Naive thymus-derived CD4-positive, alpha-beta T cell (primary cell): ENCODE measurements at regions not wholly inside any gene's neighbourhood (a gene's known extent, or its start where the extent isn't known, plus 50 kb on each side); places are given as distances from the start of the nearest gene placed in this dataset.

Source experiments
- ATAC-seq: fragments of 150-1000 bp; cut with Tn5 transposase; 2 replicates; pipeline ENCODE4 v1.10.0; 2021; ENCODE audit warnings: mild to moderate bottlenecking, moderate library complexity
- CTCF ChIA-PET: fragments of 350-600 bp; sonication (Branson Sonifier 250); formaldehyde crosslinking; loops from one replicate; lab custom pipeline; 2021; ENCODE audit warnings: antibody characterized with exemption; lab: Charles Lee
- POLR2A ChIA-PET: fragments of 350-600 bp; sonication (Branson Sonifier 250); formaldehyde crosslinking; loops from one replicate; lab custom pipeline; 2021; ENCODE audit warnings: antibody characterized with exemption, inconsistent platforms; lab: Charles Lee
- DNase-seq, 9 donors: peaks; one replicate each; pipeline versions ENCODE4 v3.0.0 to v3.0.0-alpha.2; 2020 to 2022; ENCODE audit warnings: mixed read lengths in 1 of 9
- H3K27ac ChIP-seq: one replicate; pipeline ENCODE4 v1.7.0; 2013; ENCODE audit warnings: mild to moderate bottlenecking, low read depth, low read length, moderate library complexity
- H3K27me3 ChIP-seq, 2 donors: one replicate each; pipeline ENCODE4 v1.7.0; 2013; ENCODE audit warnings: low read length in 2 of 2, mild to moderate bottlenecking in 2 of 2, moderate library complexity in 2 of 2; ENCODE audit not compliant: control insufficient read depth in 2 of 2, insufficient read depth in 2 of 2
- H3K36me3 ChIP-seq, 3 experiments: 1 replicate in 2 of 3; 2 replicates in 1 of 3; pipeline ENCODE4 v1.7.0; 2013; ENCODE audit warnings: low read length in 3 of 3, mild to moderate bottlenecking in 3 of 3, moderate library complexity in 1 of 3; ENCODE audit not compliant: insufficient read depth in 3 of 3, control insufficient read depth in 2 of 3
- H3K4me1 ChIP-seq, 2 donors: one replicate each; pipeline ENCODE4 v1.7.0; 2013; ENCODE audit warnings: low read length in 2 of 2, mild to moderate bottlenecking in 2 of 2, moderate library complexity in 1 of 2; ENCODE audit not compliant: control insufficient read depth in 2 of 2, insufficient read depth in 2 of 2
- H3K4me3 ChIP-seq: 2 replicates; pipeline ENCODE4 v1.7.0; 2013; ENCODE audit warnings: mild to moderate bottlenecking, low read length
- H3K9me3 ChIP-seq, 3 experiments: 1 replicate in 2 of 3; 2 replicates in 1 of 3; pipeline ENCODE4 v1.7.0; 2013; ENCODE audit warnings: low read length in 3 of 3; ENCODE audit not compliant: control insufficient read depth in 2 of 3
- H3K27ac Mint-ChIP-seq, 9 donors: one replicate each; pipeline ENCODE4 v1.8.0; 2020 to 2022; ENCODE audit warnings: mixed read lengths in 9 of 9, mild to moderate bottlenecking in 8 of 9, moderate library complexity in 5 of 9, inconsistent platforms in 2 of 9
- H3K27me3 Mint-ChIP-seq, 5 donors: one replicate each; pipeline ENCODE4 v1.8.0; 2021 to 2022; ENCODE audit warnings: mixed read lengths in 5 of 5, mild to moderate bottlenecking in 1 of 5
- H3K36me3 Mint-ChIP-seq, 5 donors: one replicate each; pipeline ENCODE4 v1.8.0; 2020 to 2022; ENCODE audit warnings: mixed read lengths in 5 of 5, mild to moderate bottlenecking in 3 of 5, inconsistent platforms in 1 of 5
- H3K4me1 Mint-ChIP-seq, 7 donors: one replicate each; pipeline ENCODE4 v1.8.0; 2020 to 2022; ENCODE audit warnings: mixed read lengths in 7 of 7, mild to moderate bottlenecking in 3 of 7, inconsistent platforms in 1 of 7
- H3K4me3 Mint-ChIP-seq, 10 donors: one replicate each; pipeline ENCODE4 v1.8.0; 2020 to 2022; ENCODE audit warnings: mild to moderate bottlenecking in 10 of 10, mixed read lengths in 10 of 10, moderate library complexity in 6 of 10, inconsistent platforms in 2 of 10
- H3K9me3 Mint-ChIP-seq, 11 donors: one replicate each; pipeline ENCODE4 v1.8.0; 2020 to 2022; ENCODE audit warnings: mixed read lengths in 11 of 11, mild to moderate bottlenecking in 4 of 11, inconsistent platforms in 1 of 11, moderate library complexity in 1 of 11
- intact Hi-C, 2 donors: fragments of 100-400 bp; cut with micrococcal nuclease; formaldehyde crosslinking; loops; one replicate each; pipeline ENCODE4 v1.15.1; 2023

DNA sequence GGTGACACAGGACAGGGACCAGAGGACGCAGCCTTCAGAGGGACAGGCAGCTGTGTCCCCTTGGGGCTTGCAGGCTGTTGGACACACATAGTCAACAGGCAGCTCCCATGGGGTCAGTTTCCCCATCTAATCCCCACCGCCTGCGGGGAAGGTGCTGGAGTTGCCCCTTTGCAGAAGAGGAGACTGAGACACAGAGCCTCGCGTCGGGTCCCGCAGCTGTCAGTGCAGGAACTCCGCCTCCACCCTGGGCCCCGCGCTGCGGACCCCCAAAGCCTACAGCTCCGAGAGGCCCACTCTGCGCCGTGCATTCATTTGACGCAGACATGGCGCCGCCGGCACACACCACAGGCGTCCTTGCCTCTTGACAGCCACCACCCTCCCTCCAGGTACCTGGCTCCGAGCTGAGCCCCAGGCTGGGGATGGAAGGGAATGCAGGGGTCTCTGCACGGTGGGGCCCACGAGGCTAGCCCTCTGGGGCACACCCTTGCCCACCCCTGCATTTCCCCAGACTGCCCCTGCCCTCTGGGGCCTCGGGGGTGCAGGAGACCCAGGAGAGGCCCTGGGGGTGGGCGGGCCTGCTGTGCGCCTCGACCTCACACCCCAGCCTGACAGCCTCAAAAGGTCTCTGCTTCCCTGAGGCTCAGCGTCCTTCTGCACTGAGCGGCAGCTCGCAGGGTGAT, 88.5 kb upstream of the ACTRT2 start:
- Mint-ChIP-seq H3K4me3 (no peak overlapping the region), H3K27me3 (peaks cover 0 to 3% (median 0%) of the 10 kb centered on the region in 5 donors), H3K9me3 (peaks cover 0 to 1% (median 0%) of the 10 kb centered on the region in 11 donors), H3K4me1 (no peaks in the 10 kb centered on the region), H3K27ac (no peak overlapping the region), H3K36me3 (no peaks in the 10 kb centered on the region)
- intact Hi-C loops: no loop called here
- ChIA-PET POLR2A (no interaction called here), CTCF (no interaction called here)
- H3K27ac ChIP-seq: no peak overlapping the region
- no peaks in the 10 kb centered on the region for H3K36me3 ChIP-seq
- ATAC-seq (no peak), DNase-seq (no peak)
- H3K9me3 ChIP-seq: no peaks in the 10 kb centered on the region
- H3K4me3 ChIP-seq: no peak overlapping the region
- H3K4me1 ChIP-seq: no peaks in the 10 kb centered on the region
- no peaks in the 10 kb centered on the region for H3K27me3 ChIP-seq

GRCh38 chr1:2933431-2934155, 87.7 kb upstream of the ACTRT2 start:
- no peaks in the 10 kb centered on the region for H3K36me3 ChIP-seq
- Mint-ChIP-seq H3K27me3 (peaks cover 0 to 3% (median 0%) of the 10 kb centered on the region in 5 donors), H3K9me3 (peaks cover 0 to 7% (median 0%) of the 10 kb centered on the region in 11 donors), H3K4me3 (no peak overlapping the region), H3K27ac (no peak overlapping the region), H3K4me1 (no peaks in the 10 kb centered on the region), H3K36me3 (no peaks in the 10 kb centered on the region)
- H3K9me3 ChIP-seq: no peaks in the 10 kb centered on the region
- H3K27ac ChIP-seq: no peak overlapping the region
- ATAC-seq (no peak), DNase-seq (peak in 1 of 9 donors; percentile 6)
- POLR2A ChIA-PET: no interaction called here
- H3K27me3 ChIP-seq: no peaks in the 10 kb centered on the region
- no peak overlapping the region for H3K4me3 ChIP-seq
- intact Hi-C loops: no loop called here
- CTCF ChIA-PET: no interaction called here
- no peaks in the 10 kb centered on the region for H3K4me1 ChIP-seq

GRCh38 chr1:2934156-2934540, 87.1 kb upstream of the ACTRT2 start:
- Histone ChIP-seq H3K4me1 (no peaks in the 10 kb centered on the region), H3K27me3 (no peaks in the 10 kb centered on the region), H3K27ac (no peak overlapping the region), H3K9me3 (no peaks in the 10 kb centered on the region), H3K4me3 (no peak overlapping the region), H3K36me3 (no peaks in the 10 kb centered on the region)
- DNase-seq: no peak
- H3K4me1 Mint-ChIP-seq: no peaks in the 10 kb centered on the region
- H3K27ac Mint-ChIP-seq: no peak overlapping the region
- no peak for ATAC-seq
- no peak overlapping the region for H3K4me3 Mint-ChIP-seq
- peaks cover 0 to 7% (median 0%) of the 10 kb centered on the region in 11 donors for H3K9me3 Mint-ChIP-seq
- peaks cover 0 to 3% (median 0%) of the 10 kb centered on the region in 5 donors for H3K27me3 Mint-ChIP-seq
- intact Hi-C loops: no loop called here
- CTCF ChIA-PET: no interaction called here
- POLR2A ChIA-PET: no interaction called here
- H3K36me3 Mint-ChIP-seq: no peaks in the 10 kb centered on the region

GRCh38 chr1:2934642-2935081, 86.6 kb upstream of the ACTRT2 start:
- Mint-ChIP-seq H3K27ac (no peak overlapping the region), H3K36me3 (no peaks in the 10 kb centered on the region), H3K27me3 (peaks cover 0 to 3% (median 0%) of the 10 kb centered on the region in 5 donors), H3K4me3 (no peak overlapping the region), H3K4me1 (no peaks in the 10 kb centered on the region), H3K9me3 (peaks cover 0 to 7% (median 0%) of the 10 kb centered on the region in 11 donors)
- intact Hi-C loops: no loop called here
- H3K4me3 ChIP-seq: no peak overlapping the region
- ChIA-PET POLR2A (no interaction called here), CTCF (no interaction called here)
- ATAC-seq (no peak), DNase-seq (no peak)
- H3K27ac ChIP-seq: no peak overlapping the region
- no peaks in the 10 kb centered on the region for H3K4me1 ChIP-seq
- H3K27me3 ChIP-seq: no peaks in the 10 kb centered on the region
- H3K9me3 ChIP-seq: no peaks in the 10 kb centered on the region
- H3K36me3 ChIP-seq: no peaks in the 10 kb centered on the region

- no peak for ATAC-seq
- H3K36me3 Mint-ChIP-seq: no peaks in the 10 kb centered on the region
- intact Hi-C loops: no loop called here
- H3K9me3 ChIP-seq: peaks cover 0 to 2% (median 0%) of the 10 kb centered on the region in 3 experiments
- no peaks in the 10 kb centered on the region for H3K36me3 ChIP-seq
- no peaks in the 10 kb centered on the region for H3K4me1 Mint-ChIP-seq
- H3K27me3 Mint-ChIP-seq: peaks cover 0 to 3% (median 0%) of the 10 kb centered on the region in 5 donors
- H3K4me3 Mint-ChIP-seq: no peak overlapping the region
- no peaks in the 10 kb centered on the region for H3K4me1 ChIP-seq
- no peak overlapping the region for H3K27ac ChIP-seq
- ChIA-PET CTCF (no interaction called here), POLR2A (no interaction called here)
- no peak overlapping the region for H3K4me3 ChIP-seq
- H3K9me3 Mint-ChIP-seq: peaks cover 0 to 7% (median 0%) of the 10 kb centered on the region in 11 donors
- H3K27ac Mint-ChIP-seq: peak overlapping the region in 1 of 9 donors; percentile 37
- H3K27me3 ChIP-seq: no peaks in the 10 kb centered on the region
- no peak for DNase-seq
These were observed 86.1 kb upstream of the ACTRT2 start for GRCh38 chr1:2935184-2935583.

DNA sequence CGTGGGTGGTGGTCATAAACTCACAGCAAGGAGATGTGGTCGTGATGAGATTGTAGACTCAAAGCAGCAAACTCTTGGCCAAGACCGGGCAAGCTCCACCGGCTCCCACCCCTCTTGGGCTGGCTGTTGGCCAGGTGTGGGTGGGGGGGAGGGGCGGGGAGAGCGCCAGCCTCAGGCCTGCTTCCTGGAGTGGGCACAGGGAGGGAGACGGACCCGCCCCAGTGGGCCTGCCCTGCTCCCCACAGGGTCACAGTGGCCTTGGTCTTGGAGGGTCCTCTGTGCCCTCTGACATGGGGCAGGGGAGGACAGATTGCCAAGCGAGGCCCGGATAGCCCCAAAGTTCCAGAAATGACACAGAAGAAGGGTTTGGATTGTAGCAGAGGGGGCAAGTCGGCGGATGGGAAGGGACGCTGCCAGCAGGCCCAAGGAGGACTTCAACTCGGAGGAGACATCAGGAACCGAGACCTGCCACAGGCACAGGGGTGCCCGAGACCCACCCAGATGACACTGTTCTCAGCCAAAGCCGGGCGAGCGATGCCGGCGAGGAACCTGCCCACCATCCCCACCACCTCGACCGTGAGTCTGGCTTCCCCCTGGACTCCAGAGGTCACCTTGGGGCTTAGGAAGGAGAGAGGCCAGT, 85.4 kb upstream of the ACTRT2 start:
- H3K36me3 Mint-ChIP-seq: peaks cover 0 to 2% (median 0%) of the 10 kb centered on the region in 5 donors
- ATAC-seq (no peak), DNase-seq (no peak)
- no peaks in the 10 kb centered on the region for H3K4me1 ChIP-seq
- no peak overlapping the region for H3K4me3 Mint-ChIP-seq
- no peaks in the 10 kb centered on the region for H3K36me3 ChIP-seq
- peaks cover 0 to 7% (median 4%) of the 10 kb centered on the region in 11 donors for H3K9me3 Mint-ChIP-seq
- intact Hi-C loops: no loop called here
- peak overlapping the region in 1 of 9 donors; percentile 37 for H3K27ac Mint-ChIP-seq
- H3K4me3 ChIP-seq: no peak overlapping the region
- no peaks in the 10 kb centered on the region for H3K27me3 ChIP-seq
- no peaks in the 10 kb centered on the region for H3K4me1 Mint-ChIP-seq
- peaks cover 0 to 9% (median 0%) of the 10 kb centered on the region in 3 experiments for H3K9me3 ChIP-seq
- ChIA-PET POLR2A (no interaction called here), CTCF (no interaction called here)
- peaks cover 0 to 3% (median 0%) of the 10 kb centered on the region in 5 donors for H3K27me3 Mint-ChIP-seq
- no peak overlapping the region for H3K27ac ChIP-seq
